ENCODE measurements at regions not wholly inside any gene's neighbourhood (a gene's known extent, or its start where the extent isn't known, plus 50 kb on each side); places are given as distances from the start of the nearest gene placed in this dataset.

GRCh38 chr2:66239655-66240054 is 195.3 kb upstream of the MEIS1 start:
- peak overlapping the region; percentile 83 for H3K27ac ChIP-seq
- peaks cover 45% of the 10 kb centered on the region for H3K4me1 ChIP-seq
- H3K27me3 ChIP-seq: no peaks in the 10 kb centered on the region
- no peak for TF ChIP-seq EP300 (IDR thresholded peaks at IDR 0.05)
- TF ChIP-seq CTCF (IDR thresholded peaks at IDR 0.05): no peak
- no peak for TF ChIP-seq POLR2AphosphoS5 (IDR thresholded peaks at IDR 0.05)
- no peak for TF ChIP-seq POLR2A (IDR thresholded peaks at IDR 0.05)
- WGBS: 36% methylated on average over 7 of the region's 7 CpGs
- no peaks in the 10 kb centered on the region for H3K36me3 ChIP-seq
- H3K4me3 ChIP-seq: no peak overlapping the region
- no peak for DNase-seq (ENCODE audit: low spot score in 2 of 2)
- no peaks in the 10 kb centered on the region for H3K9me3 ChIP-seq

- no peak overlapping the region for H3K4me3 ChIP-seq
- peak overlapping the region; percentile 2 for H3K27ac ChIP-seq
- TF ChIP-seq POLR2AphosphoS5 (IDR thresholded peaks at IDR 0.05) (no peak), POLR2A (IDR thresholded peaks at IDR 0.05) (no peak), CTCF (IDR thresholded peaks at IDR 0.05) (no peak), EP300 (IDR thresholded peaks at IDR 0.05) (no peak)
- no peaks in the 10 kb centered on the region for H3K9me3 ChIP-seq
- no peaks in the 10 kb centered on the region for H3K36me3 ChIP-seq
- no peaks in the 10 kb centered on the region for H3K27me3 ChIP-seq
- no peak for DNase-seq (ENCODE audit: low spot score in 2 of 2)
- peaks cover 45% of the 10 kb centered on the region for H3K4me1 ChIP-seq
- 49% methylated on average over 6 of the region's 6 CpGs for WGBS
These were observed 197.0 kb upstream of the MEIS1 start for GRCh38 chr2:66237803-66238379.

- TF ChIP-seq POLR2AphosphoS5 (IDR thresholded peaks at IDR 0.05) (no peak), EP300 (IDR thresholded peaks at IDR 0.05) (no peak), CTCF (IDR thresholded peaks at IDR 0.05) (no peak), POLR2A (IDR thresholded peaks at IDR 0.05) (no peak)
- Histone ChIP-seq H3K27me3 (no peaks in the 10 kb centered on the region), H3K4me3 (no peak overlapping the region), H3K9me3 (no peaks in the 10 kb centered on the region), H3K27ac (peak overlapping the region; percentile 2), H3K4me1 (peaks cover 39% of the 10 kb centered on the region), H3K36me3 (no peaks in the 10 kb centered on the region)
- no peak for DNase-seq (ENCODE audit: low spot score in 2 of 2)
- WGBS: 83% methylated on average over 18 of the region's 18 CpGs
These were observed 197.8 kb upstream of the MEIS1 start for GRCh38 chr2:66236816-66237802.

GRCh38 chr2:66236067-66236685 is 198.7 kb upstream of the MEIS1 start:
- Histone ChIP-seq H3K27me3 (no peaks in the 10 kb centered on the region), H3K4me1 (peaks cover 31% of the 10 kb centered on the region), H3K9me3 (no peaks in the 10 kb centered on the region), H3K27ac (no peak overlapping the region), H3K4me3 (no peak overlapping the region), H3K36me3 (no peaks in the 10 kb centered on the region)
- DNase-seq (ENCODE audit: low spot score in 2 of 2): no peak
- no peak for TF ChIP-seq EP300 (IDR thresholded peaks at IDR 0.05)
- no peak for TF ChIP-seq POLR2AphosphoS5 (IDR thresholded peaks at IDR 0.05)
- no peak for TF ChIP-seq CTCF (IDR thresholded peaks at IDR 0.05)
- no peak for TF ChIP-seq POLR2A (IDR thresholded peaks at IDR 0.05)
- 51% methylated on average over 9 of the region's 9 CpGs for WGBS

GRCh38 chr2:66235428-66235827 is 199.5 kb upstream of the MEIS1 start:
- DNase-seq (ENCODE audit: low spot score in 2 of 2): no peak
- Histone ChIP-seq H3K27me3 (no peaks in the 10 kb centered on the region), H3K27ac (no peak overlapping the region), H3K36me3 (no peaks in the 10 kb centered on the region), H3K4me1 (peaks cover 24% of the 10 kb centered on the region), H3K9me3 (no peaks in the 10 kb centered on the region), H3K4me3 (no peak overlapping the region)
- 76% methylated on average over 7 of the region's 7 CpGs for WGBS
- TF ChIP-seq POLR2A (IDR thresholded peaks at IDR 0.05) (no peak), EP300 (IDR thresholded peaks at IDR 0.05) (no peak), CTCF (IDR thresholded peaks at IDR 0.05) (no peak), POLR2AphosphoS5 (IDR thresholded peaks at IDR 0.05) (no peak)

Data from suprapubic skin (tissue), 4 donors.